ENCODE measurements at regions not wholly inside any gene's neighbourhood (a gene's known extent, or its start where the extent isn't known, plus 50 kb on each side); places are given as distances from the start of the nearest gene placed in this dataset.

- ATAC-seq, result no peak
These were observed 395.2 kb upstream of the LYPLAL1 start for GRCh38 chr1:218778257-218779126.

DNA sequence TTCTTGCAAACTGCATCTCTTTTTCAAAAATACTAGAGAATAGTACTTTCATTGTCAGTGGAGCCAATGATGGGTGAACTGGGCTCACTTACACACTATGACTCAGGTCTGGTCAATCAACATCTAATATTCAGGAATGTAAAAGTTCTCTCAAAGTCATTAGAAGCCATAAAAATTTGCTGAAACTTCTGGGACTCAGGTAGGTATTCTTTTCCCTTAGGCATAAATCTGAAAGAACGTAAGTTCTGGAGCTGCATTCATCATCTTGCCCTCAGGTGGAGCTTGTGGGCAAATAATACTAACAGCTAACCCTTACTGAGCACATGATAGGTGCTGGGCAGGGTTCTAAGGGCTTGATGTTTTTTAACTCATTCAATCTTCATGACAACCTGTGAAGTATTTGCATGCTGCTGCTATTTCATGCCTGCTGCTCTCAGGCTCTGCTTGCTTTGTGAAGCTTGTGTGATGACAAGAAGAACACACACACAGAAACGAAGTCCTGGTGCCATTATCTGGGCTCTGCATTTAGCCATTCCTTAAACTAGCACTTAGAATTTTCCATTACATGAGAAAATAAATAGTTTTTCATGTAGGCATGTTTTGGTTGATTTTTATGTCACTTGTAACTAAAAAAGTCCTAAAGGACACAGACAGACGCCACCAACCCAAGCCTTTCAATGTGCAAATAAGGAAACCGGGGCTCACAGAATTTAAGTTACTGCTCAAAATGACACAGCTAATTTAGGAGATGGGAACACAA, 394.2 kb upstream of the LYPLAL1 start:
- no peak for ATAC-seq

- ATAC-seq, result no peak
These were observed 390.5 kb upstream of the LYPLAL1 start for GRCh38 chr1:218783131-218783530.

- no peak for ATAC-seq
These were observed 389.8 kb upstream of the LYPLAL1 start for GRCh38 chr1:218783916-218784315.

GRCh38 chr1:218785928-218786327, 387.8 kb upstream of the LYPLAL1 start:
- ATAC-seq, result no peak

GRCh38 chr1:218787826-218788225, 385.9 kb upstream of the LYPLAL1 start:
- ATAC-seq, result no peak

- ATAC-seq, result no peak
These were observed 376.9 kb upstream of the LYPLAL1 start for GRCh38 chr1:218796773-218797172.

DNA sequence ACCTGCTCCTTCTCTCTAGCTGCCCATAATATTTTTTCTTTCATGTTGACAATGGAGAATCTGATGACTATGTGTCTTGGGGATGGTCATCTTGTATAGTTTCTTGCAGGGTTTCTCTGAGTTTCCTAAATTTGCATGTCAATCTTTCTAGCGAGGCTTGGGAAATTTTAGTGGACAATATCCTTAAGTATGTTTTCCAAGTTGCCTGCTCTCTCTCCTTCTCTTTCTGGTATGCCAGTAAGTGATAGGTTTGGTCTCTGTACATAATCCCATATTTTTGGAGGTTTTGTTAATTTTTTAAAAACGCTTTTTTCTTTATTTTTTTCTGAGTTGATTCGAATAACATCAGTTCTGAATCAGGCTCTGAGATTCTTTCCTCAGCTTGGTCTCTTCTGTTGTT, 370.9 kb upstream of the LYPLAL1 start:
- ATAC-seq, result no peak

- ATAC-seq, result no peak
These were observed 370.2 kb upstream of the LYPLAL1 start for GRCh38 chr1:218803351-218803997.

GRCh38 chr1:218804014-218804785, 369.5 kb upstream of the LYPLAL1 start:
- ATAC-seq, result no peak

DNA sequence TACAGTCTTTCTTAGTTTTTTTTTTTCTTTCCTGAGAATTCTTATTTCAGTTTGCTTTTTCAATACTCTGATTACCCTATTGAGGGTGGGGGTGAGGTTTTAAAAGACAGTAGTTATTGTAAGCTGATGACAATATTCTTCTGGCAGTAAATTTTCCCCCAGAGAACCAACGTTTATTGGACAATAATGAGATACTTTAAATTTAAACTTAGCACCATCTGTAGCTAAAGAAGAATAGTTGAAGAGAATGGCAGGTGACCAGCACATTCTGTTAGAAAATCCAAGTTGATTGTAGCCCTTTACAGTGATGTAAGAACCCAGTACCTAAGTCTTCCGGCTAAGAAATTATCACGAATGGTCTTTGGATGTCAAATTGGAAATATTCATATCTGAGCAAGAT, 364.6 kb upstream of the LYPLAL1 start:
- ATAC-seq, result no peak

DNA sequence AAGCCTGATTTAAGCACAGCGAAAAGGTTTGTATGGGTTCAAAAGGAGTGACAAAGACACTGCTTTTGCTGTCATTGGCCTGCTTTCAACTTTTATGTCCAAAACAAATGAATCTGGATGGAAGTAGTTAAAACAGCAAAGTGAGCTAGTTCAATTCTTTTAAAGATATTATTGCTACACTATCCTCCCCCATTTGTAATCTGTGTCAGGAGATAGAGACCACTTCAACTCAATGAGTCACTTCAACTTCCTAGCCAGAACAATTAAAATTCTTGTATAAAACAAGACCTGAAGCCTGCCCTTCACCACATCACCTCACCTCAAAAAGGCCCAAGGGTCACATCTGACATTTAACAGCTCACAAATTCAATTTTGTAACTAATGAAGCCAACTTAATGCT, 364.1 kb upstream of the LYPLAL1 start:
- no peak for ATAC-seq

DNA sequence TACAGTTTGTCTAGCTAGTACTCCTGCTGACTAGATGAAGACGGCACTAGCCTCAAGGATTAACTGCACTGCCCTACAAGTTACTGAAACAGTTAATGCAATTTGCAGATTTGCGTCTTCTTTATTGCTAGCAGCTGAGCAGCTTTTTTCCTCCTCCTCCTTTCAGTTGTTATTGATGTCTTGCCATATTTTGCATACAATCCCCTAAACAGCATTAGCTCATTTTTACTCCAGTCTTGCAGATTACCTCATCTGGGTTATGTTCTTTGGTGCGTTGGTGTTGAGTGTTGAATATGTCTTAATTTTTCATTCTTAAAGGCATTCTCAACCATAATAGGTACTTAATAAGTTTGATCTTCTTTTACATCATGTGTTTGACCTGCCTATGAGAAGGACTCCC, 363.4 kb upstream of the LYPLAL1 start:
- ATAC-seq, result no peak

GRCh38 chr1:218811497-218811896, 362.2 kb upstream of the LYPLAL1 start:
- ATAC-seq, result no peak

DNA sequence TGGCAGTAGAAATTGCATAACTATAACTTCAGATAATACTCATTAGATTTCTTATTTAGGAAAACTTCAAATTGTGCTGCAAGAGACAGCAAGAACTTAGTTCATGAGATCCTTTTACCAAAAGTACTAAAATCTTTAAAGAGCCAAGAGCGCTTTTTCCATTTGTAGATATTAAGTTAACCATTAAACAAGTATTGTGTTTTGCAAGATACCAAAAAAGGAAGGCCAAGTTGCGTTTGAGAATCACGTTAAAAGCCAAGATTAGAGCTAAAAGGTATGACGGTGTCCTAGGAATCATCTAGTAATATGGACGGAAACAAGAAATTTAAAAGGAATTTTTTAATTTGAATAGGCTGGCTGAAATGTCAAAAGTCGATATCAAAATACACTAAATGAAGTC, 361.3 kb upstream of the LYPLAL1 start:
- ATAC-seq, result no peak

DNA sequence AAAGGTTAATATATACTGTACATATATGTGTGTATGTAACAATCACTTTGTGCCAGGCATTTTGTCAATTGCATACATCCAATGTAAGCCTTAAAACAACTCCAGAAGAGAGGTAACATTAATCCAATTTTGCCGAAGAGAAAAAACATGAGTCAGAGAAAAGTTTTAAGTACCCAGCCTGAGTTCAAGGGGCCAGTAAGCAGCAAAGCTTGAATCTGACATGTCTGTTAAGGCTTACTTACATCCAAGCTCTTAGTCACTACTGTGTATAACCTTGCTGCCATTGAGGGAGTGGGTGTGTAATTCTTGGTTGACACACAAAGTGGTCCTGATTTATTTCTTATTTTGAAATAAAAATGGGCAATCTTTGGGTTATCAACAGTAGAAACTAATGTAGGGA, 360.4 kb upstream of the LYPLAL1 start:
- no peak for ATAC-seq

GRCh38 chr1:218815076-218815475, 358.6 kb upstream of the LYPLAL1 start:
- ATAC-seq, result no peak

DNA sequence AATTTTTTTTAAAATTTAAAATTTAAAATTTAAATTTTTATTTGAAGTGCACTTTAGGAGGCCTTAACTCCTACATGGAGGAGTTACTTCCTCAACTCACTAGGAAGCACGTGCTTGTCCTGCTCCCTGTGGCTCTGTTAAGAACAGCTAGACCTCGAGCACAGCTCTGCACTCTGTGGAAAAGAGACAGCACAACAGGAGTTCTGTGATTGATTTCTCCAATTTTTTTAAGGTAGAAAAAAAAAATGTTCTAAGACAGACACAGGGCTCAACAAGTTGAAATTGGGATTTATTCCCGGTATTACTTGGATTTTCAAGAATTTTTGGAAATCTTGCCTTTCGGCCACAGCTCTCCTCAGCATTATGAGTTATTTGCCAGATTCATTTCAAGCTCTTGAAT, 356.6 kb upstream of the LYPLAL1 start:
- no peak for ATAC-seq

DNA sequence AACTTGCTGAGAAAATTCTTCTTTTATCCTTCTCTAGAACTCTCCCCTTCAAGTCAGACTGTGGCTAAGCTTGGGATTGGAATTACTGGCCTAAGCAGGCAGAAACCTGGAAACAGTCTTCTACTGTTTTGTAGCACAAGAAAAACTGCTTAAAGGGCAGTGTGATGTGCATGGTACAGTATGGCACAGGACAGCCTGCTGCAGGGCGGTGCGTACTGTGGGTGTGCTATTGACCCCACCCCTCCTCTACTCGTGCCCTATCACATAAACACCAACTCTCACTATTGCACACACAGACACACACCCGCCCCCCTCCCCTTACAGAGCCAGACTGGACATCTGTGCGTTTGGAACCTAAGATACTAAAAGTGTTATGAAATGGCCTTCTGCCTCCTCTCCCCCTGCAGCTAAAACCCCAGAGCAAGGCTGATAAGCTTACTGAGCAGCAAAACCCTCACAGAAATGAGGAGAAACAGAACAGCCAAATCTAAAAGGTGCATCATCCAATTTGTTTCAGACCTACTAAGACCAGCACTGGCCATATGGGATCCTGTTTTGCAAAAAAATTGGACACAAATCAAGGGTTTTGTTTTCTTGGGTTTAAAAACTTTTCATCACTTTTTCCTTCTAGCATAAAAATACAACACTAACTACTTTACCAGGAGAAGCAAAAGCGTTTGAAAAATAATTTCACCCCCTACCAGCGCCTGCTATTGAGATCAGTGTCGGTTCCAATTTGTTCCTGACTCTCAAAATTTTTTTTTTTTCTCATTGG, 355.8 kb upstream of the LYPLAL1 start:
- no peak for ATAC-seq

DNA sequence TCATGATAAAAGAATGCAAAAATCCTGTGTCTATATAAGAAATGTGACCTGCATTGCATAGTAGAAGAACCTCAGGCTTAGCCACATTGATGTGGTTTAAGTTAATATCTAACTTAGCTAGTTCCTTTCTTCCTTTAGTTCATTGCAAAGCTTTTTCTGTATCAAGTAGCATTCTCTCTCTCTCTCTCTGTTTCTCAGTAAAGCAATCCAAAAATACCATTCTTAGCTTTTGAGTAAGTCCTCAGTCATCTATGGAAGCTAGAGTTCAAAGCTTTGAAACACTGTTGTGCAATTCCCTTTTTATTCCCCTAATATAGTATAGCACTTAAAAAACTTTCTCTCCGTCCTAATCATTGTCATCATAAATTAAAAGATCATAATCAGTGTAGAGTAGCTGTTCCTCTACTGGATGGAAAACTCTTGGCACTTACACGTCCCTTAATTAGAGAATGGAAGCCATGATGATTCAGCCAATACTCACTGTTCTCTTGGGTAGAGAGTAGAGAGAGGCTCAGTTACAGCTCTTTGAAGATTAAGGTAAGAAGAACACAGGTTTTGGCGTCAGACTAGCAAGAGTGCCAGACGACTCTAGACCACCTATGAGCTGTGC, 350.3 kb upstream of the LYPLAL1 start:
- no peak for ATAC-seq

DNA sequence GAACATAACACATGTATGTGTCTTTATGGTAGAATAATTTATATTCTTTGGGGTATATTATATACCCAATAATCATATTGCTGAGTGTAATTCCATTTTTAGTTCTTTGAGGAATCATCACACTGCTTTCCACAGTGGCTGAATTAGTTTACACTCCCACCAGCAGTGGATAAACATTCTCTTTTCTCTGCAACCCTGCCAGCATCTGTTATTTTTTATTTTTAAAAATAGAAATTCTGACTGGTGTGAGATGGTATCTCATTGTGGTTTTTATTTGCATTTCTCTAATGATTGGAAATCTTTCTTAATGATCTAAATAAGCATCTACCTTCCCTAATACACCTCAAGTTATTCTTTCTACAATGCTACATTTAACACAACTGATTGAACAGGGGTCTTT, 346.2 kb upstream of the LYPLAL1 start:
- no peak for ATAC-seq

Data from activated CD4-positive, CD25-positive, alpha-beta regulatory T cell treated with anti-CD3 and anti-CD28 coated beads, Interleukin-2, amount 50 U/mL, for 24 hours (primary cell).